IMR-90 (cell line): ENCODE measurements at regions not wholly inside any gene's neighbourhood (a gene's known extent, or its start where the extent isn't known, plus 50 kb on each side); places are given as distances from the start of the nearest gene placed in this dataset.

Experiments used
- CEBPB ChIP-seq: IDR thresholded peaks from 2 replicates; pipeline ENCODE4 v1.6.1; 2012; ENCODE audit warnings: low read depth, low read length, improper control_type of control experiment
- CHD1 ChIP-seq: IDR thresholded peaks from 2 replicates; pipeline ENCODE4 v1.6.1; 2012; ENCODE audit warnings: low read depth, low read length, improper control_type of control experiment
- FOS ChIP-seq: fragments of 150-350 bp; IDR thresholded peaks from 2 replicates; pipeline ENCODE4 v1.6.1; 2016; ENCODE audit warnings: low read depth, low read length
- MAZ ChIP-seq: IDR thresholded peaks from 2 replicates; pipeline ENCODE4 v1.6.1; 2012; ENCODE audit warnings: low read depth, mild to moderate bottlenecking, low read length, improper control_type of control experiment, moderate library complexity, borderline replicate concordance
- POLR2A ChIP-seq: IDR thresholded peaks from 2 replicates; pipeline ENCODE4 v1.6.1; 2012; ENCODE audit warnings: mild to moderate bottlenecking, low read depth, low read length
- RAD21 ChIP-seq: IDR thresholded peaks from 2 replicates; pipeline ENCODE4 v1.6.1; 2012; ENCODE audit warnings: low read length, improper control_type of control experiment
- RCOR1 ChIP-seq: IDR thresholded peaks from 2 replicates; pipeline ENCODE4 v1.6.1; 2012; ENCODE audit warnings: mild to moderate bottlenecking, low read length, improper control_type of control experiment; ENCODE audit not compliant: insufficient replicate concordance
- RFX5 ChIP-seq: IDR thresholded peaks from 2 replicates; pipeline ENCODE4 v1.8.0; 2012; ENCODE audit warnings: low read depth, mild to moderate bottlenecking, low read length, moderate library complexity
- TF ChIP-seq, protein P1 (sequence below): conservative IDR thresholded peaks from 2 replicates; pipeline ENCODE4 v1.5.1; 2012; ENCODE audit warnings: mild to moderate bottlenecking, low read depth, low read length, improper control_type of control experiment
- TF ChIP-seq, protein P2 (sequence below): fragments of 150-350 bp; IDR thresholded peaks from 2 replicates; pipeline ENCODE4 v1.6.1; 2017; ENCODE audit warnings: mild to moderate bottlenecking, antibody characterized with exemption, low read length, low read depth

DNA sequence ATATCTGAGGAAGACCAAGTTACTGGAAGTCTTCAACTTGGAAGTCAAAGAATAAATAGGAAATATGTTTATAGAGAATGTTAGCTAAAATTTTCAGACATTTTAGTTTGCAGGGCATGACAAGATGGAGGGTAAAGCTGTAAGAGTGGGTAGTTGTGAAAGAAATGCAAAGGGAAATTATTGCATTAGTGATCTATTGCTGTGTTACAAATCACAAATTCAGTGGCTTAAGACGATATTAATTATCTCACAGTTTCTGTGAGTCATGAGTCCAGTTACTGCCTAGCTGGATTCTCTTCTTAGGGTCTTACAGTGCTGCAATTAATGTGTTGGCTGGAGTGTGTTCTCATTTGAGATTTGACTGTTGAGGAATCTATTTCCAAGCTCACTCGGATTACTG is 62.9 kb upstream of the CAMK2D start:
- TF ChIP-seq, protein P1, sequence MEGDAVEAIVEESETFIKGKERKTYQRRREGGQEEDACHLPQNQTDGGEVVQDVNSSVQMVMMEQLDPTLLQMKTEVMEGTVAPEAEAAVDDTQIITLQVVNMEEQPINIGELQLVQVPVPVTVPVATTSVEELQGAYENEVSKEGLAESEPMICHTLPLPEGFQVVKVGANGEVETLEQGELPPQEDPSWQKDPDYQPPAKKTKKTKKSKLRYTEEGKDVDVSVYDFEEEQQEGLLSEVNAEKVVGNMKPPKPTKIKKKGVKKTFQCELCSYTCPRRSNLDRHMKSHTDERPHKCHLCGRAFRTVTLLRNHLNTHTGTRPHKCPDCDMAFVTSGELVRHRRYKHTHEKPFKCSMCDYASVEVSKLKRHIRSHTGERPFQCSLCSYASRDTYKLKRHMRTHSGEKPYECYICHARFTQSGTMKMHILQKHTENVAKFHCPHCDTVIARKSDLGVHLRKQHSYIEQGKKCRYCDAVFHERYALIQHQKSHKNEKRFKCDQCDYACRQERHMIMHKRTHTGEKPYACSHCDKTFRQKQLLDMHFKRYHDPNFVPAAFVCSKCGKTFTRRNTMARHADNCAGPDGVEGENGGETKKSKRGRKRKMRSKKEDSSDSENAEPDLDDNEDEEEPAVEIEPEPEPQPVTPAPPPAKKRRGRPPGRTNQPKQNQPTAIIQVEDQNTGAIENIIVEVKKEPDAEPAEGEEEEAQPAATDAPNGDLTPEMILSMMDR: no peak
- TF ChIP-seq POLR2A: no peak
- no peak for TF ChIP-seq RFX5
- no peak for TF ChIP-seq CHD1
- no peak for TF ChIP-seq RAD21
- TF ChIP-seq, protein P2, sequence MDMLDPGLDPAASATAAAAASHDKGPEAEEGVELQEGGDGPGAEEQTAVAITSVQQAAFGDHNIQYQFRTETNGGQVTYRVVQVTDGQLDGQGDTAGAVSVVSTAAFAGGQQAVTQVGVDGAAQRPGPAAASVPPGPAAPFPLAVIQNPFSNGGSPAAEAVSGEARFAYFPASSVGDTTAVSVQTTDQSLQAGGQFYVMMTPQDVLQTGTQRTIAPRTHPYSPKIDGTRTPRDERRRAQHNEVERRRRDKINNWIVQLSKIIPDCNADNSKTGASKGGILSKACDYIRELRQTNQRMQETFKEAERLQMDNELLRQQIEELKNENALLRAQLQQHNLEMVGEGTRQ: no peak
- TF ChIP-seq FOS: no peak
- no peak for TF ChIP-seq RCOR1
- TF ChIP-seq CEBPB: no peak
- no peak for TF ChIP-seq MAZ
